22Rv1 (cell line): ENCODE measurements at regions not wholly inside any gene's neighbourhood (a gene's known extent, or its start where the extent isn't known, plus 50 kb on each side); places are given as distances from the start of the nearest gene placed in this dataset.
"Not testable (repeated sequence)": the region's sequence is repeated elsewhere in the genome, so short reads cannot be mapped to it uniquely, and the experiment has no call there.

Experiments used
- H3K27ac ChIP-seq: fragments of 450-650 bp; 2 replicates; pipeline ENCODE4 v1.5.1; 2017
- CTCF ChIP-seq: fragments of 450-650 bp; IDR thresholded peaks from 2 replicates; pipeline ENCODE4 v1.5.1; 2017; ENCODE audit warnings: mild to moderate bottlenecking
- ZFX ChIP-seq: fragments of 450-650 bp; IDR thresholded peaks from 2 replicates; pipeline ENCODE4 v1.6.1; 2017; ENCODE audit warnings: antibody characterized with exemption, borderline replicate concordance

GRCh38 chr6:168849459-168849858, 404.2 kb downstream of the THBS2 start:
- no peak for TF ChIP-seq ZFX
- TF ChIP-seq CTCF, result no peak
- H3K27ac ChIP-seq, result no peak overlapping the region

GRCh38 chr6:168848797-168849196, 404.8 kb downstream of the THBS2 start:
- no peak overlapping the region for H3K27ac ChIP-seq
- TF ChIP-seq CTCF (no peak), ZFX (no peak)

GRCh38 chr6:168844821-168845609, 404.0 kb downstream of the SMOC2 start:
- TF ChIP-seq ZFX, result no peak
- no peak for TF ChIP-seq CTCF
- H3K27ac ChIP-seq, result no peak overlapping the region

- H3K27ac ChIP-seq, result not testable (repeated sequence)
Observed at GRCh38 chr6:168842632-168843212, 401.7 kb downstream of the SMOC2 start.

- no peak overlapping the region for H3K27ac ChIP-seq
- TF ChIP-seq ZFX, result no peak
- TF ChIP-seq CTCF, result no peak
Observed at GRCh38 chr6:168841609-168842278, 400.8 kb downstream of the SMOC2 start.

GRCh38 chr6:168840932-168841331, 399.9 kb downstream of the SMOC2 start:
- not testable (repeated sequence) for H3K27ac ChIP-seq

GRCh38 chr6:168840299-168840698, 399.3 kb downstream of the SMOC2 start:
- H3K27ac ChIP-seq, result not testable (repeated sequence)

- TF ChIP-seq CTCF, result no peak
- TF ChIP-seq ZFX, result no peak
- H3K27ac ChIP-seq, result no peak overlapping the region
Observed at GRCh38 chr6:168838037-168838399, 397.0 kb downstream of the SMOC2 start.
